PC-3 (cell line): ENCODE measurements at regions not wholly inside any gene's neighbourhood (a gene's known extent, or its start where the extent isn't known, plus 50 kb on each side); places are given as distances from the start of the nearest gene placed in this dataset.

Experiments used
- ATAC-seq: fragments of 200-7000 bp; cut with Tn5 transposase; 2 replicates; pipeline ENCODE4 v1.9.1; 2020; ENCODE audit warnings: mild to moderate bottlenecking, moderate library complexity
- BruUV-seq: library from RNA; stranded (reverse); fragments of 400-500 nt; replicated peaks from 2 replicates; lab custom pipeline; 2021; lab: Mats Ljungman, UMichigan
- CTCF ChIA-PET: fragments of 300-600 bp; sonication (Branson Sonifier 250); formaldehyde crosslinking; loops from one replicate; lab custom pipeline; 2022; ENCODE audit warnings: antibody characterized with exemption; lab: Charles Lee
- POLR2A ChIA-PET: fragments of 300-600 bp; sonication (Branson Sonifier 250); formaldehyde crosslinking; loops from one replicate; lab custom pipeline; 2022; ENCODE audit warnings: antibody characterized with exemption; ENCODE audit not compliant: unreplicated experiment; lab: Charles Lee
- DNase-seq: peaks from one replicate; pipeline ENCODE4 v3.0.0-alpha.2; 2015
- H2AFZ ChIP-seq: fragments of 300-600 bp; sonication (generic); 2 replicates; pipeline ENCODE4 v1.6.0; 2016; ENCODE audit warnings: antibody characterized with exemption, low read length
- H3F3A ChIP-seq: fragments of 300-600 bp; sonication (generic); one replicate; pipeline ENCODE4 v1.6.0; 2017; ENCODE audit warnings: antibody characterized with exemption, low read length, control low read depth, mild to moderate bottlenecking; ENCODE audit not compliant: unreplicated experiment
- H3K27ac ChIP-seq: fragments of 300-600 bp; sonication (generic); 2 replicates; pipeline ENCODE4 v1.5.1; 2016; ENCODE audit warnings: mild to moderate bottlenecking, low read length
- H3K27me3 ChIP-seq: fragments of 300-600 bp; sonication (generic); 2 replicates; pipeline ENCODE4 v1.6.1; 2016; ENCODE audit warnings: low read length, mixed read lengths
- H3K36me3 ChIP-seq: fragments of 300-600 bp; sonication (generic); 2 replicates; pipeline ENCODE4 v1.6.1; 2016; ENCODE audit warnings: low read depth, mixed run types, low read length, mixed read lengths
- H3K4me1 ChIP-seq: fragments of 300-600 bp; sonication (generic); 2 replicates; pipeline ENCODE4 v1.5.1; 2016; ENCODE audit warnings: low read length; ENCODE audit not compliant: insufficient read depth
- H3K4me2 ChIP-seq: fragments of 300-600 bp; sonication (generic); 2 replicates; pipeline ENCODE4 v1.6.0; 2016; ENCODE audit warnings: low read length
- H3K4me3 ChIP-seq: fragments of 300-600 bp; sonication (generic); 2 replicates; pipeline ENCODE4 v1.5.1; 2016; ENCODE audit warnings: mild to moderate bottlenecking, low read length, mixed read lengths
- H3K79me2 ChIP-seq: fragments of 300-600 bp; sonication (generic); 2 replicates; pipeline ENCODE4 v1.6.1; 2017; ENCODE audit warnings: low read length, mixed read lengths
- H3K9ac ChIP-seq: fragments of 300-600 bp; sonication (generic); 2 replicates; pipeline ENCODE4 v1.6.0; 2016; ENCODE audit warnings: mild to moderate bottlenecking, low read length
- H3K9me2 ChIP-seq: fragments of 300-600 bp; sonication (generic); replicated peaks from 2 replicates; pipeline ENCODE4 v1.6.1; 2016; ENCODE audit warnings: mixed run types, low read length, mixed read lengths
- H3K9me3 ChIP-seq: fragments of 300-600 bp; sonication (generic); 2 replicates; pipeline ENCODE4 v1.6.1; 2016; ENCODE audit warnings: low read length, mixed read lengths
- H4K20me1 ChIP-seq: fragments of 300-600 bp; sonication (generic); 2 replicates; pipeline ENCODE4 v1.6.1; 2016; ENCODE audit warnings: low read length, mixed read lengths
- CTCF ChIP-seq: fragments of 300-600 bp; sonication (generic); conservative IDR thresholded peaks from 2 replicates; pipeline ENCODE4 v1.5.1; 2017; ENCODE audit warnings: antibody characterized with exemption, low read depth, mild to moderate bottlenecking, low read length
- EZH2 ChIP-seq: fragments of 300-600 bp; sonication (generic); IDR thresholded peaks from one replicate; pipeline ENCODE4 v1.6.1; 2017; ENCODE audit warnings: antibody characterized with exemption, mild to moderate bottlenecking, low read length; ENCODE audit not compliant: unreplicated experiment
- EZH2phosphoT487 ChIP-seq: fragments of 300-600 bp; sonication (generic); IDR thresholded peaks from 2 replicates; pipeline ENCODE4 v1.6.1; 2018; ENCODE audit warnings: mild to moderate bottlenecking, antibody characterized with exemption, low read length, borderline replicate concordance
- intact Hi-C: fragments of 100-400 bp; cut with micrococcal nuclease; formaldehyde crosslinking; loops from 2 replicates; pipeline ENCODE4 v1.9.0; 2023

- no peaks in the 10 kb centered on the region for H4K20me1 ChIP-seq
- H3F3A ChIP-seq, result no peaks in the 10 kb centered on the region
- H2AFZ ChIP-seq, result no peak overlapping the region
- H3K9me3 ChIP-seq, result no peaks in the 10 kb centered on the region
- H3K27me3 ChIP-seq, result peaks cover 10% of the 10 kb centered on the region; the same call in 1 of the 2 replicates
- H3K79me2 ChIP-seq, result no peaks in the 10 kb centered on the region
- no peaks in the 10 kb centered on the region for H3K36me3 ChIP-seq
- H3K4me3 ChIP-seq, result no peak overlapping the region
- no peaks in the 10 kb centered on the region for H3K9me2 ChIP-seq
- TF ChIP-seq EZH2phosphoT487 (no peak), CTCF (no peak), EZH2 (no peak)
- CTCF ChIA-PET, result no interaction called here
- H3K9ac ChIP-seq, result no peak overlapping the region
- H3K4me2 ChIP-seq, result no peak overlapping the region
- POLR2A ChIA-PET, result interaction anchor here (0.5 kb wide), 1 partner anchor 308 kb away, joined by 7 read pairs; no protein-coding TSS in a partner anchor
- intact Hi-C loops, result no loop called here
- H3K4me1 ChIP-seq, result no peaks in the 10 kb centered on the region
- no peak overlapping the region for H3K27ac ChIP-seq
- no TSS peak for BruUV-seq
- ATAC-seq, result no peak
- DNase-seq, result no peak
Measured at GRCh38 chr5:68538814-68539420, 323.4 kb downstream of the PIK3R1 start.

GRCh38 chr5:68540798-68541590 lies 325.4 kb downstream of the PIK3R1 start:
- H3K27me3 ChIP-seq, result peaks cover 10% of the 10 kb centered on the region; the same call in 1 of the 2 replicates
- TF ChIP-seq EZH2, result no peak
- TF ChIP-seq EZH2phosphoT487, result no peak
- TF ChIP-seq CTCF, result no peak
- H3K4me2 ChIP-seq, result no peak overlapping the region
- intact Hi-C loops, result no loop called here
- 0 out of 2 replicates have a peak, but pooled peaks cover 8% of the 10 kb centered on the region for H3K4me1 ChIP-seq
- no peaks in the 10 kb centered on the region for H4K20me1 ChIP-seq
- POLR2A ChIA-PET, result no interaction called here
- no peaks in the 10 kb centered on the region for H3K79me2 ChIP-seq
- H3K9me2 ChIP-seq, result no peaks in the 10 kb centered on the region
- no peak for ATAC-seq
- no TSS peak for BruUV-seq
- no peak for DNase-seq
- H3K9me3 ChIP-seq, result no peaks in the 10 kb centered on the region
- no peak overlapping the region for H3K4me3 ChIP-seq
- CTCF ChIA-PET, result no interaction called here
- H2AFZ ChIP-seq, result no peak overlapping the region
- H3K27ac ChIP-seq, result no peak overlapping the region
- no peaks in the 10 kb centered on the region for H3K36me3 ChIP-seq
- H3K9ac ChIP-seq, result no peak overlapping the region
- no peaks in the 10 kb centered on the region for H3F3A ChIP-seq

- peaks cover 10% of the 10 kb centered on the region; the same call in 1 of the 2 replicates for H3K27me3 ChIP-seq
- no peak overlapping the region for H2AFZ ChIP-seq
- H3K79me2 ChIP-seq, result no peaks in the 10 kb centered on the region
- 0 out of 2 replicates have a peak, but pooled peaks cover 8% of the 10 kb centered on the region for H3K4me1 ChIP-seq
- no peaks in the 10 kb centered on the region for H4K20me1 ChIP-seq
- no peak overlapping the region for H3K4me2 ChIP-seq
- no peak overlapping the region for H3K27ac ChIP-seq
- ChIA-PET POLR2A (no interaction called here), CTCF (no interaction called here)
- no peaks in the 10 kb centered on the region for H3F3A ChIP-seq
- intact Hi-C loops, result no loop called here
- ATAC-seq (no peak), DNase-seq (no peak)
- no peaks in the 10 kb centered on the region for H3K9me2 ChIP-seq
- no TSS peak for BruUV-seq
- H3K36me3 ChIP-seq, result no peaks in the 10 kb centered on the region
- TF ChIP-seq EZH2, result no peak
- no peak for TF ChIP-seq EZH2phosphoT487
- no peak for TF ChIP-seq CTCF
- no peak overlapping the region for H3K9ac ChIP-seq
- H3K4me3 ChIP-seq, result no peak overlapping the region
- H3K9me3 ChIP-seq, result no peaks in the 10 kb centered on the region
Measured at GRCh38 chr5:68542207-68542606, 326.7 kb downstream of the PIK3R1 start.
